ENCODE measurements at regions not wholly inside any gene's neighbourhood (a gene's known extent, or its start where the extent isn't known, plus 50 kb on each side); places are given as distances from the start of the nearest gene placed in this dataset.
"Not testable (repeated sequence)": the region's sequence is repeated elsewhere in the genome, so short reads cannot be mapped to it uniquely, and the experiment has no call there.

- TF ChIP-seq ZFP3 (CRISPR knock-in tag; IDR thresholded peaks at IDR 0.05) (no peak), ZC3H10 (CRISPR knock-in tag; IDR thresholded peaks at IDR 0.05) (no peak), TCF4 (CRISPR knock-in tag; IDR thresholded peaks at IDR 0.05; ENCODE audit: borderline replicate concordance) (no peak), RARB (CRISPR knock-in tag; IDR thresholded peaks at IDR 0.05) (no peak), PATZ1 (CRISPR knock-in tag; IDR thresholded peaks at IDR 0.05; ENCODE audit: borderline replicate concordance) (no peak), POU6F1 (CRISPR knock-in tag; IDR thresholded peaks at IDR 0.05; ENCODE audit: borderline replicate concordance, low read depth) (no peak), CSRNP3 (CRISPR knock-in tag; IDR thresholded peaks at IDR 0.05) (no peak), GLIS3 (CRISPR knock-in tag; IDR thresholded peaks at IDR 0.05) (no peak), TSHZ2 (CRISPR knock-in tag; IDR thresholded peaks at IDR 0.05) (no peak), TOX (CRISPR knock-in tag; IDR thresholded peaks at IDR 0.05; ENCODE audit: borderline replicate concordance) (no peak), OSR1 (CRISPR knock-in tag; IDR thresholded peaks at IDR 0.05) (no peak), CSDC2 (CRISPR knock-in tag; IDR thresholded peaks at IDR 0.05) (no peak), ZNF8 (CRISPR knock-in tag; IDR thresholded peaks at IDR 0.05) (no peak), BACH2 (CRISPR knock-in tag; IDR thresholded peaks at IDR 0.05; ENCODE audit: borderline replicate concordance) (no peak), ARNTL (CRISPR knock-in tag; IDR thresholded peaks at IDR 0.05; ENCODE audit: borderline replicate concordance, low read depth) (no peak), SNAI2 (CRISPR knock-in tag; IDR thresholded peaks at IDR 0.05) (no peak), PPARA (CRISPR knock-in tag; IDR thresholded peaks at IDR 0.05; ENCODE audit: borderline replicate concordance) (no peak), ISL1 (CRISPR knock-in tag; IDR thresholded peaks at IDR 0.05) (no peak), ZFP30 (CRISPR knock-in tag; IDR thresholded peaks at IDR 0.05) (no peak), ZNF565 (CRISPR knock-in tag; conservative IDR thresholded peaks at IDR 0.05; ENCODE audit: low read depth) (no peak)
- no peak for ATAC-seq
Measured at GRCh38 chr20:60192326-60192725, 234.1 kb downstream of the CDH26 start.

GRCh38 chr20:60199132-60199531 lies 240.9 kb downstream of the CDH26 start:
- not testable (repeated sequence) for ATAC-seq

- no peak for ATAC-seq
- TF ChIP-seq TOX (CRISPR knock-in tag; IDR thresholded peaks at IDR 0.05; ENCODE audit: borderline replicate concordance) = no peak
- no peak for TF ChIP-seq PATZ1 (CRISPR knock-in tag; IDR thresholded peaks at IDR 0.05; ENCODE audit: borderline replicate concordance)
- no peak for TF ChIP-seq POU6F1 (CRISPR knock-in tag; IDR thresholded peaks at IDR 0.05; ENCODE audit: borderline replicate concordance, low read depth)
- TF ChIP-seq ZNF565 (CRISPR knock-in tag; conservative IDR thresholded peaks at IDR 0.05; ENCODE audit: low read depth) = no peak
- no peak for TF ChIP-seq ESRRG (CRISPR knock-in tag; IDR thresholded peaks at IDR 0.05)
- no peak for TF ChIP-seq ZNF8 (CRISPR knock-in tag; IDR thresholded peaks at IDR 0.05)
- no peak for TF ChIP-seq RARB (CRISPR knock-in tag; IDR thresholded peaks at IDR 0.05)
- TF ChIP-seq GLIS3 (CRISPR knock-in tag; IDR thresholded peaks at IDR 0.05) = no peak
- no peak for TF ChIP-seq ZNF70 (CRISPR knock-in tag; IDR thresholded peaks at IDR 0.05)
- TF ChIP-seq TCF4 (CRISPR knock-in tag; IDR thresholded peaks at IDR 0.05; ENCODE audit: borderline replicate concordance) = no peak
- no peak for TF ChIP-seq ARNTL (CRISPR knock-in tag; IDR thresholded peaks at IDR 0.05; ENCODE audit: borderline replicate concordance, low read depth)
- TF ChIP-seq SNAI2 (CRISPR knock-in tag; IDR thresholded peaks at IDR 0.05) = no peak
- no peak for TF ChIP-seq CSDC2 (CRISPR knock-in tag; IDR thresholded peaks at IDR 0.05)
- no peak for TF ChIP-seq PPARA (CRISPR knock-in tag; IDR thresholded peaks at IDR 0.05; ENCODE audit: borderline replicate concordance)
- TF ChIP-seq BACH2 (CRISPR knock-in tag; IDR thresholded peaks at IDR 0.05; ENCODE audit: borderline replicate concordance) = no peak
- no peak for TF ChIP-seq TSHZ2 (CRISPR knock-in tag; IDR thresholded peaks at IDR 0.05)
- no peak for TF ChIP-seq ZFP3 (CRISPR knock-in tag; IDR thresholded peaks at IDR 0.05)
- no peak for TF ChIP-seq OSR1 (CRISPR knock-in tag; IDR thresholded peaks at IDR 0.05)
Measured at GRCh38 chr20:60199866-60200265, 241.6 kb downstream of the CDH26 start.
